Activated CD8-positive, alpha-beta T cell treated with anti-CD3 and anti-CD28 coated beads, Interleukin-2, amount 10 ng/mL, durations not matched to agents 7 days and 5 days (primary cell): ENCODE measurements at regions not wholly inside any gene's neighbourhood (a gene's known extent, or its start where the extent isn't known, plus 50 kb on each side); places are given as distances from the start of the nearest gene placed in this dataset.

Source experiments
- ATAC-seq: fragments of 150-1000 bp; cut with Tn5 transposase; one replicate; pipeline ENCODE4 v1.10.0; 2021; ENCODE audit warnings: moderate library complexity
- CTCF ChIA-PET: fragments of 350-600 bp; sonication (Branson Sonifier 250); formaldehyde crosslinking; loops from one replicate; lab custom pipeline; 2021; ENCODE audit warnings: antibody characterized with exemption; lab: Charles Lee
- POLR2A ChIA-PET: fragments of 350-600 bp; sonication (Branson Sonifier 250); formaldehyde crosslinking; loops from one replicate; lab custom pipeline; 2021; ENCODE audit warnings: antibody characterized with exemption; lab: Charles Lee
- DNase-seq: peaks from one replicate; pipeline ENCODE4 v3.0.0-alpha.2; 2020
- H3K27ac Mint-ChIP-seq: one replicate; pipeline ENCODE4 v1.8.0; 2021; ENCODE audit warnings: mild to moderate bottlenecking, mixed read lengths
- H3K27me3 Mint-ChIP-seq: one replicate; pipeline ENCODE4 v1.8.0; 2021; ENCODE audit warnings: low read depth, mixed read lengths
- H3K36me3 Mint-ChIP-seq: one replicate; pipeline ENCODE4 v1.8.0; 2021; ENCODE audit warnings: low read depth, mixed read lengths
- H3K4me1 Mint-ChIP-seq: one replicate; pipeline ENCODE4 v1.8.0; 2021; ENCODE audit warnings: low read depth, mixed read lengths
- H3K4me3 Mint-ChIP-seq: one replicate; pipeline ENCODE4 v1.8.0; 2021; ENCODE audit warnings: mild to moderate bottlenecking, mixed read lengths
- H3K9me3 Mint-ChIP-seq: one replicate; pipeline ENCODE4 v1.8.0; 2022; ENCODE audit warnings: mixed read lengths; ENCODE audit not compliant: insufficient read depth

DNA sequence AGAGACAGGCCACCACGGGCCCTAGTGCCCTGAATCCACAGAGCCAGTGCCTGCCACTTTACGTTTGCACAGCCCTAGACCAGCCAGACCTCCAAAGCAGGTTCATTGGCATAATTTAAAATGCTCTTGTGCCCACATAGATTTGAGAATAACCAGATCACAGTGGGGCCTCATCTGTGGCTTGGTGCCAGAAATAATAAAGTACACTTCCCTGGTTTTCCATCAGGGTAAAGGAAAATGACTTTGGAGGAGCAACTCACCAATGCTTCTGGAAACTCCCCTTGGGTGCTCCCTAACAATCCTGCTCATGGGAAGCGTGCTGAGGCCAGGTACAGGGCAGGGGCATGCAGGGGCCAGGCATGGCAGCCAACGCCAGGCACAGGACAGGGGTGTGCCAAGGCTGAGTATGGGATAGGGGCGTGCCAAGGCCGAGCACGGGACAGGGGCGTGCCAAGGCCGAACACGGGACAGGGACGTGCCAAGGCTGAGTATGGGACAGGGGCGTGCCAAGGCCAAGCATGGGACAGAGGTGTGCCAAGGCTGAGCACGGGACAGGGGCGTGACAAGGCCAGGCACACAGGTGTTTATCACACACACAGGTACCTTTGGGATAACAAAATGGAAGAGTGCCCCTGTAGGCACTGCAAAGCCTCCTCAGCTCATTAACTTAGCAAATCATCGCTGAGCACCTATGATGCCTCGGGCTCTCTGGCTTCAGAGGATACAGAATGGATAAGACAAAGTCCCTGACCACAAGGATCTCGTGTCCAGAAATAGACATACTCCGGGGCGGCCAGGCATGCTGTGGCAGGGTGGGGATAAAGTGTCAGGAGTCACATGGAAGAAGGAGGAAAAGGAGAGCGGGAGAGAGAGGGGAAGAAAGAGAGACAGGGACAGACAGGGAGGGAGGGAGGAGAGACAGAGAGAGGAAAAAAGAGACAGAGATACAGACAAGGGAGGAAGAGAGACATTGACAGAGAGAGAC, 334.7 kb downstream of the EIPR1 start:
- Mint-ChIP-seq H3K27ac (no peak overlapping the region), H3K4me1 (no peaks in the 10 kb centered on the region), H3K36me3 (no peaks in the 10 kb centered on the region), H3K27me3 (no peaks in the 10 kb centered on the region), H3K9me3 (no peaks in the 10 kb centered on the region), H3K4me3 (no peak overlapping the region)
- ATAC-seq (no peak), DNase-seq (no peak)
- ChIA-PET POLR2A (no interaction called here), CTCF (no interaction called here)

GRCh38 chr2:3041841-3042600, 335.6 kb downstream of the EIPR1 start:
- Mint-ChIP-seq H3K4me3 (no peak overlapping the region), H3K36me3 (no peaks in the 10 kb centered on the region), H3K9me3 (no peaks in the 10 kb centered on the region), H3K27ac (no peak overlapping the region), H3K4me1 (no peaks in the 10 kb centered on the region), H3K27me3 (no peaks in the 10 kb centered on the region)
- POLR2A ChIA-PET = no interaction called here
- ATAC-seq (no peak), DNase-seq (no peak)
- CTCF ChIA-PET = no interaction called here

- ATAC-seq (no peak), DNase-seq (no peak)
- no peak overlapping the region for H3K4me3 Mint-ChIP-seq
- no peaks in the 10 kb centered on the region for H3K4me1 Mint-ChIP-seq
- H3K9me3 Mint-ChIP-seq = no peaks in the 10 kb centered on the region
- ChIA-PET CTCF (no interaction called here), POLR2A (no interaction called here)
- no peaks in the 10 kb centered on the region for H3K36me3 Mint-ChIP-seq
- no peak overlapping the region for H3K27ac Mint-ChIP-seq
- no peaks in the 10 kb centered on the region for H3K27me3 Mint-ChIP-seq
Measured at GRCh38 chr2:3041246-3041645, 336.4 kb downstream of the EIPR1 start.

- ATAC-seq = no peak
- no peak for DNase-seq
- no peak overlapping the region for H3K4me3 Mint-ChIP-seq
- no peaks in the 10 kb centered on the region for H3K9me3 Mint-ChIP-seq
- CTCF ChIA-PET = no interaction called here
- no peak overlapping the region for H3K27ac Mint-ChIP-seq
- no peaks in the 10 kb centered on the region for H3K4me1 Mint-ChIP-seq
- H3K27me3 Mint-ChIP-seq = no peaks in the 10 kb centered on the region
- POLR2A ChIA-PET = no interaction called here
- H3K36me3 Mint-ChIP-seq = no peaks in the 10 kb centered on the region
Measured at GRCh38 chr2:3040496-3041140, 337.0 kb downstream of the EIPR1 start.

- Mint-ChIP-seq H3K4me1 (no peaks in the 10 kb centered on the region), H3K27me3 (no peaks in the 10 kb centered on the region), H3K9me3 (no peaks in the 10 kb centered on the region), H3K27ac (no peak overlapping the region), H3K36me3 (no peaks in the 10 kb centered on the region), H3K4me3 (no peak overlapping the region)
- ATAC-seq (no peak), DNase-seq (no peak)
- ChIA-PET CTCF (no interaction called here), POLR2A (no interaction called here)
Measured at GRCh38 chr2:3040066-3040428, 337.6 kb downstream of the EIPR1 start.

DNA sequence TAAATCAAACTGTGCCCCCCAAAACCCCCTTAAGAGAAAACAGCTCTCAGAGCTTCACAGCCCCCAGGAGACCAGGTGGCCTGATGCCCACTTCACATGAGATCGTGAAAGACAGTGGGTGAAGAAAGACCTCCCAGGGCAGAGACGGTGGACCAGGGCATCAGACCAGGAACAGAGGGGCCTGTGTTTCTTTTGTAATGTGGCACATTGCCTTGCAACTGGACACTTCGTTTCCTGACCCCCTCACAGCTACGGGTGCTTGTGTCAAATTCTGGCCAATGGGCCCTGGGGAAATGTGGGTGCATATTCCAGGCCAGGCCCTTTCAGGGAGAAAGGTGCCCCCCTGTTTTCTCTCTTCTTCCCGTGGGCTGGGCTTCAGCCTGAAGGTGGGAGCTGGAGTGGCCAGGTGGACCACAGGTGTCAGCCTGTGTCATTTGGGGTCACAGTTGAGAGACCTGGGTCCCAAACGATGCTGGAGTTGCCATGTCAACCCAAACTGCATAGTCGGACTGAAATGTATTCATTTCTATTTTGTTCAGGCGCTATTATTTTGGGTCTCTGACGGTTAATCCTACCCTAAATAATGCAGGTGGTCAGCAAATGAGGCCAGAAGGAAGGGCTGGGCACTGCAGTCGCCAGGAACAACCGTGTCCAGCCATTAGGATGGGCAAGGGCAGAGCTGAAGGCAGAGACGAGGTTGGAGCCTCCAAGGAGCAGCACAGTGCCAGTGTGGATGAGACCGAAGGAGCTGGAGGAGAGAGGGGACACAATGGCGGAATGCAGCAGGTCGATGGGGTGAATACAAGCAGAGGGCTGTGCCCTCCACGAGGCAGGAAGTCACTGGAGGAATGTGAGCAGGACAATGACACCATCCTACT, 338.2 kb downstream of the EIPR1 start:
- no peaks in the 10 kb centered on the region for H3K27me3 Mint-ChIP-seq
- H3K4me3 Mint-ChIP-seq = no peak overlapping the region
- no peaks in the 10 kb centered on the region for H3K36me3 Mint-ChIP-seq
- no peaks in the 10 kb centered on the region for H3K9me3 Mint-ChIP-seq
- POLR2A ChIA-PET = no interaction called here
- no peak for ATAC-seq
- CTCF ChIA-PET = no interaction called here
- H3K4me1 Mint-ChIP-seq = no peaks in the 10 kb centered on the region
- no peak overlapping the region for H3K27ac Mint-ChIP-seq
- no peak for DNase-seq

DNA sequence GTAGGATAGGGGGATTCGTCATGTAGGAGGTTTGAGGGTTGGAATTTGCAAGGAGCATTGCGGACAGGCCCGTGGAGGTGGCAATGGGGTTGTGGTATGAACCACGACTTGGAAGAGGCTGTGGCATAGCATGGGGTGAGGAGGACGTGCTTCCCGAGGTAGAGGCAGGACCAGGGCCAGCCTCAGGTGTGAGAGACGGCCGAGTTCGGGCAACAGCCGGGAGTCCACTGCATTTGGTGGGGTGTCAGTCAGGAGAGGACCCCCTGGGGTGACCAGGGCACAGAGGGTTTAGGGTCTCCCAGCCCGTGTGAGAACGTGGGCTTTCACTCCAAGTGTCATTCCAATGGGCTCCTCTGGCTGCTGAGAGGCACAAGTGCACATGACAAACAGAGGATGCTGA, 339.0 kb downstream of the EIPR1 start:
- Mint-ChIP-seq H3K27me3 (no peaks in the 10 kb centered on the region), H3K9me3 (no peaks in the 10 kb centered on the region), H3K4me3 (no peak overlapping the region), H3K4me1 (no peaks in the 10 kb centered on the region), H3K36me3 (no peaks in the 10 kb centered on the region), H3K27ac (no peak overlapping the region)
- ChIA-PET CTCF (no interaction called here), POLR2A (no interaction called here)
- DNase-seq (no peak), ATAC-seq (no peak)

- ChIA-PET POLR2A (no interaction called here), CTCF (no interaction called here)
- H3K4me1 Mint-ChIP-seq = no peaks in the 10 kb centered on the region
- DNase-seq (no peak), ATAC-seq (no peak)
- no peaks in the 10 kb centered on the region for H3K9me3 Mint-ChIP-seq
- no peak overlapping the region for H3K27ac Mint-ChIP-seq
- H3K27me3 Mint-ChIP-seq = no peaks in the 10 kb centered on the region
- H3K4me3 Mint-ChIP-seq = no peak overlapping the region
- H3K36me3 Mint-ChIP-seq = no peaks in the 10 kb centered on the region
Measured at GRCh38 chr2:3037196-3038194, 340.1 kb downstream of the EIPR1 start.

GRCh38 chr2:3036432-3037125, 341.0 kb downstream of the EIPR1 start:
- Mint-ChIP-seq H3K27ac (no peak overlapping the region), H3K4me3 (no peak overlapping the region), H3K9me3 (no peaks in the 10 kb centered on the region), H3K4me1 (no peaks in the 10 kb centered on the region), H3K27me3 (no peaks in the 10 kb centered on the region), H3K36me3 (no peaks in the 10 kb centered on the region)
- DNase-seq (no peak), ATAC-seq (no peak)
- ChIA-PET CTCF (no interaction called here), POLR2A (no interaction called here)

- ATAC-seq = no peak
- H3K27ac Mint-ChIP-seq = no peak overlapping the region
- CTCF ChIA-PET = no interaction called here
Measured at GRCh38 chr2:3035385-3036050, 342.1 kb downstream of the EIPR1 start.

More at GRCh38 chr2:3035385-3036050, 342.1 kb downstream of the EIPR1 start:
- H3K4me1 Mint-ChIP-seq = no peaks in the 10 kb centered on the region
- H3K4me3 Mint-ChIP-seq = no peak overlapping the region
- DNase-seq = no peak
- H3K9me3 Mint-ChIP-seq = no peaks in the 10 kb centered on the region
- H3K36me3 Mint-ChIP-seq = no peaks in the 10 kb centered on the region
- no peaks in the 10 kb centered on the region for H3K27me3 Mint-ChIP-seq
- POLR2A ChIA-PET = no interaction called here
